ENCODE measurements at regions not wholly inside any gene's neighbourhood (a gene's known extent, or its start where the extent isn't known, plus 50 kb on each side); places are given as distances from the start of the nearest gene placed in this dataset.

GRCh38 chr5:8408258-8408657, 539.3 kb downstream of the MTRR start:
- H2AFZ ChIP-seq (replicated peaks), result no peak overlapping the region
- Mint-ChIP-seq H3K27me3 (ENCODE audit: insufficient read depth, low read depth) (peaks cover 5% of the 10 kb centered on the region), H3K9me3 (no peaks in the 10 kb centered on the region), H3K4me1 (no peaks in the 10 kb centered on the region), H3K4me3 (no peak overlapping the region), H3K36me3 (no peaks in the 10 kb centered on the region), H3K27ac (no peak overlapping the region)
- H3K27ac ChIP-seq, result no peak overlapping the region
- no peak overlapping the region for H3K4me3 ChIP-seq
- no peaks in the 10 kb centered on the region for H3F3A ChIP-seq (ENCODE audit: low read depth)
- H3K79me2 ChIP-seq (ENCODE audit: low read depth), result no peaks in the 10 kb centered on the region
- H3K27me3 ChIP-seq, result no peaks in the 10 kb centered on the region
- no peak overlapping the region for H3K9ac ChIP-seq
- H3K9me3 ChIP-seq (ENCODE audit: low read depth), result no peaks in the 10 kb centered on the region
- H3K36me3 ChIP-seq, result no peaks in the 10 kb centered on the region
- no peak overlapping the region for H3K4me2 ChIP-seq
- no peak for TF ChIP-seq EZH2phosphoT487 (IDR thresholded peaks at IDR 0.05)
- no peak for TF ChIP-seq EZH2 (IDR thresholded peaks at IDR 0.05)
- TF ChIP-seq CTCF (IDR thresholded peaks at IDR 0.05), result no peak
- no peaks in the 10 kb centered on the region for H3K4me1 ChIP-seq
- H4K20me1 ChIP-seq (ENCODE audit: low read depth), result no peaks in the 10 kb centered on the region
- DNase-seq (ENCODE audit: low spot score), result no peak

- Histone ChIP-seq H3K4me3 (no peak overlapping the region), H4K20me1 (ENCODE audit: low read depth) (no peaks in the 10 kb centered on the region), H3K27me3 (no peaks in the 10 kb centered on the region), H3K27ac (no peak overlapping the region), H3F3A (ENCODE audit: low read depth) (no peaks in the 10 kb centered on the region), H3K4me2 (no peak overlapping the region), H3K4me1 (no peaks in the 10 kb centered on the region), H2AFZ (replicated peaks) (no peak overlapping the region), H3K9ac (no peak overlapping the region), H3K9me3 (ENCODE audit: low read depth) (no peaks in the 10 kb centered on the region), H3K79me2 (ENCODE audit: low read depth) (no peaks in the 10 kb centered on the region), H3K36me3 (no peaks in the 10 kb centered on the region)
- Mint-ChIP-seq H3K4me3 (no peak overlapping the region), H3K9me3 (no peaks in the 10 kb centered on the region), H3K36me3 (no peaks in the 10 kb centered on the region), H3K27me3 (ENCODE audit: insufficient read depth, low read depth) (peaks cover 2% of the 10 kb centered on the region), H3K4me1 (no peaks in the 10 kb centered on the region), H3K27ac (no peak overlapping the region)
- TF ChIP-seq EZH2phosphoT487 (IDR thresholded peaks at IDR 0.05) (no peak), CTCF (IDR thresholded peaks at IDR 0.05) (no peak), EZH2 (IDR thresholded peaks at IDR 0.05) (no peak)
- no peak for DNase-seq (ENCODE audit: low spot score)
Measured at GRCh38 chr5:8410618-8411017, 541.7 kb downstream of the MTRR start.

- peaks cover 2% of the 10 kb centered on the region for H3K27me3 Mint-ChIP-seq (ENCODE audit: insufficient read depth, low read depth)
- Histone ChIP-seq H3K9ac (no peak overlapping the region), H3K27me3 (no peaks in the 10 kb centered on the region), H3K4me1 (no peaks in the 10 kb centered on the region), H4K20me1 (ENCODE audit: low read depth) (no peaks in the 10 kb centered on the region), H3K27ac (no peak overlapping the region), H3K79me2 (ENCODE audit: low read depth) (no peaks in the 10 kb centered on the region), H3K9me3 (ENCODE audit: low read depth) (no peaks in the 10 kb centered on the region), H3F3A (ENCODE audit: low read depth) (no peaks in the 10 kb centered on the region), H3K36me3 (no peaks in the 10 kb centered on the region), H3K4me2 (no peak overlapping the region), H3K4me3 (no peak overlapping the region), H2AFZ (replicated peaks) (no peak overlapping the region)
- TF ChIP-seq EZH2 (IDR thresholded peaks at IDR 0.05) (no peak), EZH2phosphoT487 (IDR thresholded peaks at IDR 0.05) (no peak), CTCF (IDR thresholded peaks at IDR 0.05) (no peak)
- H3K9me3 Mint-ChIP-seq, result no peaks in the 10 kb centered on the region
- no peaks in the 10 kb centered on the region for H3K36me3 Mint-ChIP-seq
- no peak for DNase-seq (ENCODE audit: low spot score)
- H3K4me3 Mint-ChIP-seq, result no peak overlapping the region
- no peaks in the 10 kb centered on the region for H3K4me1 Mint-ChIP-seq
- H3K27ac Mint-ChIP-seq, result no peak overlapping the region
Measured at GRCh38 chr5:8413975-8414374, 545.0 kb downstream of the MTRR start.
